HG03457 (cell line): ENCODE measurements at regions not wholly inside any gene's neighbourhood (a gene's known extent, or its start where the extent isn't known, plus 50 kb on each side); places are given as distances from the start of the nearest gene placed in this dataset.

Experiments used
- ATAC-seq: cut with Tn5 transposase; IDR thresholded peaks from one replicate; pipeline ENCODE4 v1.9.1; 2021; ENCODE audit warnings: moderate number of reproducible peaks; ENCODE audit not compliant: unreplicated experiment

DNA sequence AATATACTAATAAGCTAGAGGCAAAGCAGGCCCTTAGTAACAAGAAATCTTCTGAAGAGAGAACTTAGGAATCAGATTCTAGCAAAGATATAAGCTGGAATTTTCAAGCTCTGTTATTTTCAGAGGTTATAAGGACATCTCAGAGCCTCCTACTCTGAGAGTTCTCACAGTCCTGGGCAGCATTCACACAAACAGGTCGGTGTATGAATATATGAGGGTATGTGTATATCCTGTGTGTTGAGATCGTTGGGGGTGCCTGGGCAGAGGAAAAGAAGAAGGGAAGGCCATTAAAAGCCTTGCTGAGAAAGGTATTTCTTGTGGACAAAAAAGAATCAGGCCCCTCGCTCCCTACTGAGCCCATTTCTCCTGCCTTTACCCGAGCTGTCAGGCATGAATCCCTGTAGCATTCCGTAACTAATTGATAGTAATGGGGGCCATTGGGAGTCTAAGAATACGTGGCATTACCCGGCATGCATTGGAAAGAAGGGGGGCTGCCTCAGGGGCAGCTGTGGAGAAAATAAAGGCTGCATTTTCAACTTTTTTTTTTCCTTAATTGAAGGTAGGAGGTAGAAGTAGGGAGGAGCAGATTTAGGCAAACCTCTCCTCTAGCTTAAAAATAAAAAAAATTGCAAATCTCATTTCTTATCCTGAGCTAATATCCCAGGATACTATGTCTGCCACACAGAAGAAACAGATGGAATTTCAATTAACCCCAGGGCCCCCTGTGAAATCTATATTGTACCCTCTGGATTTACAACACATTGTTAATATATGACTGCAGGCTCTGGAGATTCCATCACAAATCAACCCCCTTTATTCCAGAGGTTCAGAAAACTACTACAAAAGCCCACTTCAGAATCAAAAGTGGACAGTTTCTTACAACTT, 103.8 kb downstream of the GTPBP8 start:
- ATAC-seq, result no peak

DNA sequence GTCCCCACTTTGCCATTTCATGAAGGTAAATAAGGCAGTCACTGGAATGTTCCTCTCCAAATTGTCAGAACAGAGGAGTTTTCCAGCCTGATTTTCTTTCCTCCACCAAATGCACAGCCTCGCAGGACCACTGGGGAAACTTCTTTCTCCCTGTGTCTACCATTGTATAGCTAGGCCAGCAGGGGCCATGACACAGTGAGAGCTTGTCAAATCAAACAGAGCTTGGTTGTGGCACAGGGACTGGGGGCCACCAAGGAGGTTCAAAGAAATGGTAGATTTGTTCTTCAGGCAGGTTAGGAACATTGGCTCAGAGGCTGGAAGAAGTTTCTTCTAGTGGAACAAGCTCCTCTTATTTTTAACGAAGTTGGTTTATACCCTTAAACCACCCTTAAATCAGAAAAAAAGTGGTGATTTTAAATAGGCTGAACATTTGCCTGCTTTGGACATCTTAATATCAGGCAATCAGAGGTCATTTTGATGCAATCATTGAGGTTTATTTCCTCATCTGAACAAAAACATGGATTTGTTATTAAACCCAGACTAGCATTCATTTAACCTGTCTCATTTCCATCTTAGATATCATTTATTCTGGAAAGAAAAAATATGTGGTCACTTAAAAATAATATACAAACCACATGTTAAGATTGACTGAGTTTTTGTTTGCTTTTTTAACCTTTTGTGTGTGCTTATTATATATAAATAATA, 105.6 kb downstream of the GTPBP8 start:
- ATAC-seq, result no peak

DNA sequence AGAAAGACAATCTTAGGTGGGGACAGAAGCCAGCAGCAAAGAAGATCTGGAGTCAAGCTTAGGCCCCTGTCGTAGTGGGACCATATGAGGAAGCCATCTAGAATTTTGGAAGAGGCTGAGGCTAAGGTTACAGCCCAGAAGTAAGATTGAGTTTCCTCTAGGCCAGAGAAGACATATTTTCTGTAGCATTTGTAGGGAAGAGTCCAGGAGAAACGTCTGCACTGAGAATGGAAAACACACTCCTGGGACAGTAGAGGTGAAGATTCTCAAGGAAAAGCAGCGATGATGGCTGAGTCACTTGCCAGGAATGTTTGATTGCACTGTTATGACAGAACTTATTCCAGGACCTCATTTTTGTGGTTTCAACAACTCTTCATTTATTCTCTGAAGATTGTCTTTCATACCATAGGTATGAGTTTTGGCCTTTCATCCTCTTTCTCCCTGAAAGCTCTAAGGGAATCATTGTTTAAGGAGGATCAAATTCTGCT, 107.2 kb downstream of the GTPBP8 start:
- ATAC-seq, result no peak

DNA sequence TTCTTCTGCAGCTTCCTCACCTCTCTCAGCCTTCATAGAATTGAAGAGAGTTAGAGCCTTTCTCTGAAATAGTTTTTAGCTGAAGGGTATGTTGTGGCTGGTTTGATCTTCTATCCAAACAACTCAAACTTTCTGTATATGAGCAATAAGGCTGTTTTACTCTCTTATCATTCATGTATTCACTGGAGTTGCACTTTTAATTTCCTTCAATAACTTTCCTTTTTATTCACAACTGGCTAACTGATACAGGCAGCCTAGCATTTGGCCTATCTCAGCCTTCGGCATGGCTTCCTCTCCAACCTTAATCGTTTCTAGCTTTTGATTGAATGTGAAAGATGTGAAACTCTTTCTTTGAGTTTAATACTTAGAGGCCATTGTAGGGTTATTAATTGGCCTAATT, 109.3 kb downstream of the GTPBP8 start:
- no peak for ATAC-seq

DNA sequence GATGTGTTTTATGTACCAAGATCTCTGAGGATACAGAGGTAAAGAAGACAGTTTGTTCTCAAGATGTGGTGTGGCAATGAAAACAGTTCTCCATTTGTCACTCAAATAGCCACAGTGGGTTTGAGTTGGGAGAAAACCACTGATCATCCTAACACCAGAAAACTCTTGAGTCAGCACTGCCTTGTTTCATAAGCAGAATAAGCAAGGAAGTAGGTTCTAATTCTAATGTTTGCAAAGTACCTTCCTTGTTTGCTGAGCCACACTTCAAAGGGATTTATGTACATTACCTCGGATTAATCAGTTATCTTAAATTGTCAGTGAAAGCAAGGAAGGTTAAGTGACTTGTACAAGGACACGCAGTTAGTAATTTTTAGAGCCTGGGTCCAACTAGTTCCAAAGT, 107.8 kb upstream of the BOC start:
- ATAC-seq, result no peak

DNA sequence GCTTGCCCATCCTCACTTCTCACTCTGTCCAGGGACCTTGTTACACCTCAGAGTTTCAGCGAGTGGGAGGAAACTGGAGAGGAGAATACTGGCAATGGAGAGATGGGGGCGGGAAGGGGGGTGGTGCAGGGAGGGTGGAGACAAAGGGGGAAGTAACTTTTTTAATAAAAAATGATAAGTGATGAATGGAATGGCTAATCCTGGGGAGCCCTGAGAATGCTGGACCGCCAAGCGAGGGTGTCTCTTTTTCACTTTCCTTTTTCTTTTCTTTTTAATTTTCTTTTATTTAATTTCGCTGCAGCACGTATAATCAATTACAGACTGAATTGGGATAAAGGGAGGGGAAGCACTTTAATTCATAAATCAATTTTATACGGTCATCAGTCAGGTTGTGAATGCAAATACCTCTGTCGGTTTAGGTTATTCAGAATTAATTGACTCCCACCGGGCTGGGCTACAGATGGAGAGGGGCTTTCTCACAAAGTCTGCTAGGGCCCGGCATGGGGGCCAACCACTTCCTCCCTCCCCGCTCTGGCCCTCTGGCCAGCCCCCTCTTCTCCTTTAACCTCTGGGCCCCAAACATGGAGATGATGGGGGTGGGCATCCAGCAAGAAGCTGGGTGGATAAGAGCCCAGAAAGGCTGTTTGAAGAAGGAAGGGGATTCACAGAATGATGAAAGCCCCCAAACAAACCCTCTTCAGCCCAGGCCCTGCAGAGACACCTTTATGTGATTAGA, 106.8 kb upstream of the BOC start:
- ATAC-seq, result no peak

DNA sequence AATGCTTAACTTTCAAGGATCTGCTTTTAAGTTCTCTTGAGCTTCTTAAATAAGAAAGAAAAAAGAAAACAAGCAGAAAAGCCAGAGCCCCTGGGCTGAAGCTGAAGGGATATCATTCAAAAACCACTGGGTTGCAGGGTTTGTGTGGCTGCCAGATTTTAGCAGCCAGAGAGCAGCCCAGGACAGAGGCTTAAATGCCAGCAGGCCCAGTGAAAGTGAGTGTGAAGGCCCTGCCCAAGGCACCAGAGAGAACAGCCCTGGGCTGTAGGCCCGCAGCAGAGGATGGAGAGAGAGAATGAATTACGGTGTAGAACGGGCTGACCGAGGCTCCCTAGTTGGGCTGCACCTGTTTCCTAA, 106.3 kb upstream of the BOC start:
- ATAC-seq, result no peak

DNA sequence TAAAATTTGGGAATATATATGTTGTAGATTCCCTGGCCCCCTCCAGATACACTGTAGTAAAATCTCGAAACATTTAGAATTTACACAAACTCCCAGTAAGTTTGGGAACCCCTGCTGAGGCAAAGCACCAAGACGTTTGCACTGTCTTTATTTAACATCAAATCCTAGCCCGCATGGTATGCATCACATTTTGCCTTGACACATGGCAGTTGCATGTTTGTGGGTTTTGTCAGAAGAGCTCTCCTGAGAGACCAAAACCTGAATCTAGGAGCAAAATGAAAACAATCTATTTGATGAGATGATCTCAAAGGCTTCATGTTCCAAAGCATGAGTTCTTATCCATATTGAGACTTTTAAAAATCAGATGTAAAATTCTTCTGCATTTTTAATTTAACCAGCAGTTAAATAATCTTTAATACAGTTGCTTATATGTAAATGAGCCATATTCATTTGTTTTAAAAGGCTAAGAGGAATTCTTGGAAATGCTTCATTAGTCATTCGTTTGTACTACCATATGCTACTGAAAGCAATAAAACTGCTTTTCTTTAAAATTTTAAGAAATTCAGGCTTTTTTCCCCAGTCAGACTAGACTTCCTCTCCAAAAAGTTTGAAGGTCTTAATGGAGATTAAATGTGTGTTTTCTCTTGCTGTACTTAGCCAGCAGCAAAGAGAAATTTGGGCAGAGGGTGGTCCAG, 105.2 kb upstream of the BOC start:
- no peak for ATAC-seq

DNA sequence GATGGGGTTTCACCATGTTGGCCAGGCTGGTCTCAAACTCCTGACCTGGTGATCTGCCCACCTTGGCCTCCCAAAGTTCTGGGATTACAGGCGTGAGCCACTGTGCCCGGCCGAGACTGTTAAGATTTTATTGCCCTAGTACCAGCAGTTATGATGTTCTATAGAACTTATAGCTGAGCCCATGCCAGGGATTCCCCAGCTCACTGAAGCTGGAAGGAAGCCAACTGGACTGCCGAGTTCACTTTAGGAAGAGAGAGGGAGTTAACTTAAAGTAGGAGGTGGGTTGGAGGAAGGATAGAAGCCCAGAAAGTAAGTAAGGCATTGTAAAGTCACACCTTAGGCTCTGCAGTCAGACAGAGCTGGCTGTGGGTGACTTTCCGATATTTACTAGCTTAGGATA, 101.1 kb upstream of the BOC start:
- no peak for ATAC-seq

DNA sequence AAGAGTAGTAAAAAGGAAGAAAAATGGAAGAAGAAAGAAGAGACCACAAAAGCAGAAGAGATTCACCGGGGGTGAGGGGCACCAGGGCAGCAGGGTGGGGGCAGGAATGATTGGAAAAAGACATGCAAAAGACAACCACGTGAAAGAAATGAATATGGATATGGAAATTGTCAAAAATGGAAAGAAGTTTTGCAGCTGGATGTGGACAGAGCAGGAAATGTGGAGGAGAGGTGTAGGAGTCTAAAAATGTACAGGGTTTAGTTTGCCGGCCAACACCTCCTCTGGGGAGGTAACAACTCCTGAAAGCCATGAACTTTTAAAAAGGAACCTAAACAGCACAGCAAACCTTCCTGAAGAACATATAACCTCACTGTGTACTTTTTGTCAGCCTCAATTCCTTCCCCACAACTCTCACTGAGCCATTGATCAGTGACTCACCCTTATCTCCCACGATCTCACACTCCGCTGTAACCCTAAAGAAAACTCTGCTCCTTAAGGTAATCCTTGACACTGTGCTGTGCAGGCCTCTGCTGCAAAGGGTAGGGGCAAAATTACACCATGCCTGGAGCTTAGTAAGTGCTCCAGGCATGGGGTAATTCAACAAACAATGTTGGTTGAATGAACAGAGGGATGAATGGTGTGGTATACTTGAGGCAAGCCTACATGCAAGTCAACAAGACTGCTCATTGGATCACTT, 100.2 kb upstream of the BOC start:
- ATAC-seq, result no peak

DNA sequence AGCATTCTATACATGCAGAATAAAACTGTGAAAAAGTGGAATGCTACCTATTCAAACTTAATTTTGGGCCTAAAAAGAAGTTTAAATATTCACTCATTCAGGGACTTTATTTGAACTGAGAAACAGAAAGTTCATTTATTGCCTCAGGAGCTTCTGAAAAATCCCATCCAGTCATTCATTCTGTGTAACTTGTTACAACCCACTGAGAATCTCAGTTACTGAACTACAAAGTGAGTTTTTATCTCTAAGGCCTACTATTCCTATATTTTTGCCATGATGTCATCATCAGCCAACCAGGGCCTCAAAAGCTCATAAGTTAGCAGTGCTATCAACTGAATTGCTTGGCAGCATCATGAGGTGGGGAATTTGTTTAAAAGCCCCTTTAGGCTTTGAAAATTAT, 98.0 kb upstream of the BOC start:
- ATAC-seq, result no peak

DNA sequence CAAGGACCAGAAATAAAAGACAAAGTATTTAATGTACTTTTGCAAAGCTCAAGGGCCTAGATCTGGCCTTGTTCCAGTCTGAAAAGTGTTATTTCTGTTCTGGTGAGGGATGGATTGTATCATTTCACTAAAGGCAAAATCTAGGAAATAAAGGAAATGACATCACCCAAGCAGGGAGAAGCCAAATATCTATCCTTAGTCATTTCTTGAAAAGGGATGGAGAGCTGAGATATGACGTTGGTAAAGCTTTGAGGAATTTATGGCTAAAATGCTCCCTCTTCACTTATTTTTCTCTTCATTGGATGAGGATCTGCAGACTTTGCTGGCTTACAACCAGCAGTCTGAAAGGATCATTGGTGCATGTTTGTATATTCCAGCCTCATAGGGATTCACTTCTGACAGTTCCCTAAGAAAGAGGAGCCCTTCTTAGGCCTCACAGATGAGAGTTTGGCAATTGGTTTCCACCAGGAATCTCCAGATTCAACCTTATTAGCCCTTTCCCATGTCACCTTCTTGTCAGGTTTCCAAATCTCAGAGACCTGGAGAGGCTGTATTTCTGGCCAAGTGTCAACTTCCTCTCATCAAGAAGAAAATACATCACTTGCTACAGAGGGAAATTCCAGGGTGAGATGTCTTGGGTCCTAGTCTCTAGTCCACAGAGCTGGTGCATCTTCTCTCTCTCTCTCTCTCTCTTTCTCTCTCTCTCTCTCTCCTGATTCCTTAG, 93.7 kb upstream of the BOC start:
- no peak for ATAC-seq

DNA sequence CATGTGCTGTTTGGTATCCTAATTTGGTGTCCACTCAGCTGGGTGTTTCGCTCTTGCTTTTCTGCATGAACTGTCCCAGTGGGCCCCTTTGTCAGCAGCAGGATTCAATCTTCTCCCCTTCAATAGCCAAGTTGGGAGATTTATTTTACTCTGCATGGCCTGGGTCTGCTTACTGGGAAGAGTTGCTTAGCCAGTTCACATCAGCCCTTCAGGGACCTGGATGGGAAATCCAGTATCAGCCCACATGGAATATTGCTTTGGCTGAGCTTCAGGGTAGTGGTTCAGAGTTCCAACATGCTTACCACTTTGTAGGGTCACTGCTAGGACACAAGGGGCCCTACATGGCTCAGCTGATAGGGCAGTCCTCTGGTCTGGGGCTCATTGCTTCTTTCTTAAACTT, 93.0 kb upstream of the BOC start:
- no peak for ATAC-seq

DNA sequence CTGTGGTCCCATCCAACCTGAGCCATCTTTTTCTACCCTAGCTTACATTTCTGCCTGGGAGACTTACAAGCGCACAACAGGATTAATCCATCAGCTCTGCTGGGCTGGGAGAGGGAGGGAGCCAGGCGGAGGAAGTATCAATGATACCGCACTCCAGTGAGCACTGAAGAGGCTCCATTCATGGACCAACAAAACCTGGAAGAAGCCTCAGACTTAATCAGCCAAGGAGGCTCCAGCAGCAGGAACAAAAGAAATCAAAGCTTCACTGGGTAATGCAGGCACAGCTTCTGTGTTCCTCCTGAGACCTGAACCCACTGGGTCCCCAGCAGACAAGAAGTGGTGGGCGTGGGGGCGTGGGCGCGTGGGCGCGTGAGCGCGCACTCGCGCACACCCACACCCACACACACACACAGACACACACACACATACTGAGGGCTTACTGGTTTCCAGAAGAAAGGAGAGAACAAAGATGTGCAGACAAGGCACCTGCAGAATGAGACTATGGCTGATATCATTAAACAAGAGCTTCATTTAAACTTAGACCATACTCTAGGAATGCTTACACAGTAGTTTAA, 87.0 kb upstream of the BOC start:
- no peak for ATAC-seq

DNA sequence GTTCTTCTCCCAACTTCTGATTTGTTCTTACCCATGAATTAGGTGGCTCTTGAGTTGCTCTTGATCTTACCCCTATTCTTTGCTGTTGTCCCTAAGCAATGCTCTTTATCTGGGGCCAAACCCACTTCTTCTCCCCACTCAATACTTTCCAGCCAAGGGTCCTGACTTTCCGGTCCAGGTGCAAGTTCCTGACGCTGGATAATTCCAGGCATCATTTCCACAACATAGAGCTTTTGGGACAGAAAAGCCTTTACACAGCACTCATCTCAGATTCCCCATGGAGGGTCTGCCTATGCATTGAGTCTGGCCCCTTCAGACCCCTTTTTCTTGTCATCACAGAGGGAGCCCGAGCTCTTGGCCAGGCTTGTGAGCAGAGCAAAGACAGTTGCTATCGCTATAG, 85.4 kb upstream of the BOC start:
- no peak for ATAC-seq

DNA sequence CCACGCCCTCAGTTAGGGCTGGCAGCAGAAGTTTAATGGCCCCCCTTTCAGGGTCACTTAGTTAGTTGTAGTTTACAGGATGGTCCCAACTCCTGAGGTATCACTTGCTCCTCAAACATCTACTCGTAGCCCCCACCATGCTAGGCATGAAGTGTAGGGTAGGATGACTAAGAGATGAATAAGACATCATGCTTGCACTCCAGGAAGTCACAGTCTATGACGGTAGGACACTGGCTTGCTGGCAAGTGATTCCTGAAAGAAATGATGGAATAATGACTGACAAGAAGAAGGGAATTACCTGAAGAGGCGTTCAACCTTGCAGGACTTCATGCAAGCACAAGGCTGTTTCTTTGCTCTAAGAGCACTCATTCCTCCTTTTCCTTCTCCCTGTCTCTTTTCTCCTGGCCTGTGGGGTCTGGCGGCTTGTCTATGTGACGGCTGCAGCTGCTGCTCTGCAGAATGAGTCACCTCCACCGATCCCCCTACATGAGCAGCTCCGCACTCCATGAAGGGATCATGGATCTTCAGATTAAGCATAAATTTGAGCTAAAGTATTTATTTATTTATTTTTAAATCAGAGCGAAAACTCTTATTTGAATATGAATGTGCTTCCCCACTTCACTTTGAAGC, 82.9 kb upstream of the BOC start:
- ATAC-seq, result no peak

DNA sequence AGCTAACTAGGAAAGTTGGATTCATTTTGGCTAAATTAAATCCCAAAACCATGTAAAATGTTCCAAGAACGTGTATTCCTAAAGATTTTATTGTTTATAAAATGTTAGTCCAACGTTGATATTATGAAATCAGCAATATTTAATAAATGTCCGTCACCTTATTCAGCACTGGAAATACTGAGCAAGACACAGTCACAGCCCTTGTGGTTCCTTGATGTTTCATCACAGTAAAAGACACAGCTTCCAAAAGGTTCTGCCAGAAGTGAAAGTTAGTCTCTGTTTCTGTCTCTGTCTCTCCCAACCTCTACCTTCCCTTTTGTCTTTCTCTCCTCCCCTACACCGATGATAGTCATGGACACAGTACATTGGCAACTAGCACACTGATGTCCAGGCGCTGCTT, 82.2 kb upstream of the BOC start:
- ATAC-seq, result no peak

DNA sequence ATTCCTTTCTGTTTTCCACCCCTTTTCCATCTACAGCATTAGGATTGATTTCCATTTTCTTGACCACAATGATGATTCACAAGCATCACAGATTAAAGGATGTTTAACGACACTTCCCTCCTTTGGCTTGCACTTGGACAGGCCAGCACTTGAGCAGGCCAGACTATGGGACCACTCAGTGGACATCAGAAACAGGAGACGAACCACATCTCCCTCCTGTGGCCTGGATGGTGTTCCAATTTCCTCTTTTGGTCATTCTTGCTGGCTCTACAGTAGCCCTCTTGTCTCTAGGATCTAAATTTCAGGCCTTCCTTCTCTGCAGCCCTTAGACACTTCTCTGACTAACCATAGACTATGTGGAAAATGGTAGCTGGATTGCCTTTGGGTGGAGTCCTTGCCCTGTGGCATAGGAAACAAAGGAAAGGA, 78.8 kb upstream of the BOC start:
- ATAC-seq, result no peak

DNA sequence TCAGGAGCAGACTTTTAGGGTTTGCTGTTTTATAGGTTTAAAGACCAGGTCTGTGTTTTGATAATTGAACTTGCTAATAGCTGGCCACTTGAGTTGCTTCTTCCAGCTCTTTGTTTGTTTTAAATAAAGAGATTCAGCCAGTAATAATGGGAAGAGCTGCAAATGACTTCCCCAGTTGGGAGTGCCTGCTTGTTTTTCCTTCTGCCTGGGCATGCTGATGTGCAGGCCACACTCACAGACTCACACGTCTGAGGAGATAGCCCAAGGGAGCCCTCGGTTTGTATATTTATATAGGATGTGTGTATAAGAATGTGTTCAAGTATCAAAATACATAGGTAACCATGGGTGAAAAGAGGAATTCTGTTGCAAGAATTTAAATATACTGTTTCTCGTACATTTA, 78.2 kb upstream of the BOC start:
- no peak for ATAC-seq
